Upper lobe of left lung (tissue), 4 donors: ENCODE measurements at regions not wholly inside any gene's neighbourhood (a gene's known extent, or its start where the extent isn't known, plus 50 kb on each side); places are given as distances from the start of the nearest gene placed in this dataset.

Experiments used
- CTCF ChIP-seq, 6 experiments: fragments of 450-650 bp in 4 of 6; fragments of 200-600 bp in 2 of 6; sonication (generic) in 2 of 6; IDR thresholded peaks; one replicate each; pipeline ENCODE4 v1.5.1; 2016 to 2019; ENCODE audit warnings: antibody characterized with exemption in 6 of 6
- EP300 ChIP-seq, 4 donors: sonication (generic); formaldehyde crosslinking; IDR thresholded peaks; one replicate each; pipeline ENCODE4 v1.5.1; 2017; ENCODE audit warnings: antibody characterized with exemption in 4 of 4, control low read depth in 2 of 4
- POLR2A ChIP-seq, 4 donors: fragments of 450-650 bp; IDR thresholded peaks; one replicate each; pipeline ENCODE4 v1.5.1; 2016 to 2017; ENCODE audit warnings: antibody characterized with exemption in 4 of 4, mild to moderate bottlenecking in 2 of 4
- POLR2AphosphoS5 ChIP-seq, 2 donors: sonication (generic); formaldehyde crosslinking; IDR thresholded peaks; one replicate each; pipeline ENCODE4 v1.5.1; 2017; ENCODE audit warnings: antibody characterized with exemption in 2 of 2

- TF ChIP-seq CTCF (IDR thresholded peaks at IDR 0.05) (no peak), POLR2A (IDR thresholded peaks at IDR 0.05) (no peak), POLR2AphosphoS5 (IDR thresholded peaks at IDR 0.05) (no peak), EP300 (IDR thresholded peaks at IDR 0.05) (no peak)
Measured at GRCh38 chr7:119660080-119660479, 612.9 kb upstream of the KCND2 start.
